Erythroblast (primary cell): ENCODE measurements at regions not wholly inside any gene's neighbourhood (a gene's known extent, or its start where the extent isn't known, plus 50 kb on each side); places are given as distances from the start of the nearest gene placed in this dataset.

Experiments
- GATA1 ChIP-seq: IDR thresholded peaks from 2 replicates; pipeline ENCODE4 v1.6.1; 2011; ENCODE audit warnings: low read depth, mild to moderate bottlenecking, control low read depth, low read length, moderate library complexity
- POLR2A ChIP-seq: IDR thresholded peaks from 2 replicates; pipeline ENCODE4 v1.6.1; 2011; ENCODE audit warnings: mild to moderate bottlenecking, low read length

DNA sequence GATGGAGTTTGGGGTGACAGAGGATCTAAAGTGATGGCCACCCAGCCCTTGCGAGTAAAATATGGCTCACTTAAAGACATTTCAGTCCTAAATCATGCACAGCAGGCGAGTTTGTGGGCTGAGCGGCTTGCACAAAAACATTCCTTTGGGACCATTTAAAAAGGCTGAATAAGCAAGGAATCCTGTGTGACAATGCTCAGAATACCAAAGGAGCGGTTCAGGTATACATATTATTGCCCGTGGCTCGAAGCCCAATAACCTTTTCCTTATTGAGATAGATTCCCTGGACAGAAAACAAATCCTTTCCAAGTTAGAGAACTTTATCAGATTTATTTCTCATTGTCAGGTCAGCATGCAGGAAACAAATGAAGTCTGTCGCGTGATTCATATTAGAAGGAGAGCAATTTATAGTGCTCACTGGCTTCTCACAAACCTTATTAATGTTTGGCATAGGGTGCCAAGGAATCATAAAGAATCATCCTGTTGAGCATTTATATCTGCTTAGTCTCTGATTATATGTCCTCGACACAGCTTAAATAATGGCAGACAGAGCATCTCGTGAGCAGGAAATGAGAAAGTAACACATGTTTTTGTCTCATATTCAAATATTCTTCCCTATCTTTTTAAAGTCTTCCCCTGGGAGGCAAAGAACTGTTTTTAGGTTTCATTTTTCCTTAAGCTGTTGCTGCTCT lies 121.3 kb downstream of the TRMT11 start:
- TF ChIP-seq POLR2A, result no peak
- TF ChIP-seq GATA1, result no peak
